Suppressor macrophage (primary cell): ENCODE measurements at regions not wholly inside any gene's neighbourhood (a gene's known extent, or its start where the extent isn't known, plus 50 kb on each side); places are given as distances from the start of the nearest gene placed in this dataset.

Source experiments
- DNase-seq, 4 experiments: peaks; one replicate each; pipeline ENCODE4 v3.0.0-alpha.2; 2020 to 2022

GRCh38 chr4:84441758-84442377 lies 57.2 kb downstream of the NKX6-1 start:
- no peak for DNase-seq

GRCh38 chr4:84439996-84440395 lies 59.1 kb downstream of the NKX6-1 start:
- DNase-seq = no peak

- DNase-seq = no peak
Measured at GRCh38 chr4:84436812-84437211, 62.3 kb downstream of the NKX6-1 start.

GRCh38 chr4:84434344-84434743 lies 64.7 kb downstream of the NKX6-1 start:
- DNase-seq = no peak

- DNase-seq = no peak
Measured at GRCh38 chr4:84433633-84434222, 65.4 kb downstream of the NKX6-1 start.

GRCh38 chr4:84432713-84433112 lies 66.4 kb downstream of the NKX6-1 start:
- DNase-seq = no peak

- DNase-seq = no peak
Measured at GRCh38 chr4:84420608-84421007, 78.5 kb downstream of the NKX6-1 start.

GRCh38 chr4:84419201-84419600 lies 79.9 kb downstream of the NKX6-1 start:
- no peak for DNase-seq

- no peak for DNase-seq
Measured at GRCh38 chr4:84417997-84418709, 80.9 kb downstream of the NKX6-1 start.

- no peak for DNase-seq
Measured at GRCh38 chr4:84413976-84414375, 85.1 kb downstream of the NKX6-1 start.

- DNase-seq = no peak
Measured at GRCh38 chr4:84413480-84413879, 85.6 kb downstream of the NKX6-1 start.

GRCh38 chr4:84412062-84412461 lies 87.0 kb downstream of the NKX6-1 start:
- no peak for DNase-seq

GRCh38 chr4:84407554-84408407 lies 91.3 kb downstream of the NKX6-1 start:
- no peak for DNase-seq

GRCh38 chr4:84403656-84404055 lies 95.4 kb downstream of the NKX6-1 start:
- peak in 1 of 4 experiments; percentile 3 for DNase-seq

- no peak for DNase-seq
Measured at GRCh38 chr4:84401701-84402306, 97.3 kb downstream of the NKX6-1 start.

GRCh38 chr4:84394386-84394785 lies 104.7 kb downstream of the NKX6-1 start:
- no peak for DNase-seq

- DNase-seq = no peak
Measured at GRCh38 chr4:84392951-84393590, 106.0 kb downstream of the NKX6-1 start.

- no peak for DNase-seq
Measured at GRCh38 chr4:84389406-84389805, 109.7 kb downstream of the NKX6-1 start.

- DNase-seq = no peak
Measured at GRCh38 chr4:84385203-84385602, 113.9 kb downstream of the NKX6-1 start.

- no peak for DNase-seq
Measured at GRCh38 chr4:84384801-84385200, 114.3 kb downstream of the NKX6-1 start.

- no peak for DNase-seq
Measured at GRCh38 chr4:84381759-84382158, 117.3 kb downstream of the NKX6-1 start.
